CD14-positive monocyte (primary cell): ENCODE measurements at regions not wholly inside any gene's neighbourhood (a gene's known extent, or its start where the extent isn't known, plus 50 kb on each side); places are given as distances from the start of the nearest gene placed in this dataset.

Experiments used
- DNase-seq, 3 donors: peaks; one replicate each; pipeline ENCODE4 v3.0.0-alpha.2; 2011 to 2022
- H2AFZ ChIP-seq: 2 replicates; pipeline ENCODE4 v1.6.0; 2012; ENCODE audit warnings: mild to moderate bottlenecking, low read depth, low read length, inconsistent platforms; ENCODE audit not compliant: insufficient read depth, poor library complexity, severe bottlenecking
- H3K27ac ChIP-seq, 2 donors: 1 replicate in 1 of 2; 2 replicates in 1 of 2; pipeline ENCODE4 v1.5.1; 2012 to 2013; ENCODE audit warnings: low read length in 2 of 2, control low read depth in 1 of 2, inconsistent platforms in 1 of 2, low read depth in 1 of 2, mild to moderate bottlenecking in 1 of 2
- H3K27me3 ChIP-seq, 2 donors: one replicate each; pipeline versions ENCODE4 v1.6.0 to v1.6.1; 2011 to 2013; ENCODE audit warnings: low read length in 2 of 2; ENCODE audit not compliant: control insufficient read depth in 2 of 2, insufficient read depth in 2 of 2
- H3K36me3 ChIP-seq, 2 donors: replicated peaks in 1 of 2; 1 replicate in 1 of 2; 2 replicates in 1 of 2; pipeline versions ENCODE4 v1.5.1 to v1.6.1; 2012 to 2013; ENCODE audit warnings: low read length in 2 of 2, control low read depth in 1 of 2, inconsistent platforms in 1 of 2, mild to moderate bottlenecking in 1 of 2; ENCODE audit not compliant: insufficient read depth in 2 of 2, control insufficient read depth in 1 of 2
- H3K4me1 ChIP-seq, 2 donors: 1 replicate in 1 of 2; 2 replicates in 1 of 2; pipeline versions ENCODE4 v1.5.1 to v1.6.1; 2012 to 2013; ENCODE audit warnings: low read length in 2 of 2, control low read depth in 1 of 2, inconsistent platforms in 1 of 2, mild to moderate bottlenecking in 1 of 2, moderate library complexity in 1 of 2; ENCODE audit not compliant: insufficient read depth in 2 of 2, control insufficient read depth in 1 of 2
- H3K4me2 ChIP-seq: replicated peaks from 2 replicates; pipeline ENCODE3; 2012; ENCODE audit warnings: low read length, moderate library complexity, mild to moderate bottlenecking; ENCODE audit not compliant: poor library complexity, severe bottlenecking; ENCODE audit errors: extremely low read depth
- H3K4me3 ChIP-seq, 3 experiments: fragments of 200-600 bp in 1 of 3; sonication (generic) in 1 of 3; replicated peaks in 1 of 3; 1 replicate in 2 of 3; 2 replicates in 1 of 3; pipeline ENCODE4 v1.5.1; 2011 to 2013; ENCODE audit warnings: low read length in 3 of 3, mild to moderate bottlenecking in 3 of 3, control low read depth in 2 of 3, low read depth in 2 of 3, inconsistent platforms in 1 of 3, moderate library complexity in 1 of 3
- H3K79me2 ChIP-seq: 2 replicates; pipeline ENCODE4 v1.6.0; 2012; ENCODE audit warnings: mild to moderate bottlenecking, control low read depth, inconsistent platforms, low read length, moderate library complexity; ENCODE audit not compliant: insufficient read depth
- H3K9ac ChIP-seq: 2 replicates; pipeline ENCODE4 v1.6.0; 2017; ENCODE audit warnings: low read length, mild to moderate bottlenecking; ENCODE audit not compliant: insufficient read depth, poor library complexity, severe bottlenecking
- H3K9me3 ChIP-seq, 2 donors: replicated peaks in 1 of 2; 1 replicate in 1 of 2; 2 replicates in 1 of 2; pipeline versions ENCODE4 v1.5.1 to v1.6.1; 2012 to 2013; ENCODE audit warnings: low read length in 2 of 2, control low read depth in 1 of 2; ENCODE audit not compliant: control insufficient read depth in 1 of 2, insufficient read depth in 1 of 2
- H4K20me1 ChIP-seq: 2 replicates; pipeline ENCODE4 v1.6.0; 2012; ENCODE audit warnings: mild to moderate bottlenecking, low read length, control low read depth, moderate library complexity; ENCODE audit not compliant: insufficient read depth
- H3K27ac Mint-ChIP-seq, 7 donors: one replicate each; pipeline ENCODE4 v1.8.0; 2020; ENCODE audit warnings: mild to moderate bottlenecking in 7 of 7, mixed read lengths in 7 of 7, moderate library complexity in 6 of 7, inconsistent platforms in 2 of 7
- H3K27me3 Mint-ChIP-seq, 3 donors: one replicate each; pipeline ENCODE4 v1.8.0; 2021 to 2022; ENCODE audit warnings: low read depth in 3 of 3, mild to moderate bottlenecking in 3 of 3, mixed read lengths in 3 of 3, moderate library complexity in 3 of 3, inconsistent platforms in 1 of 3
- H3K36me3 Mint-ChIP-seq, 2 donors: one replicate each; pipeline ENCODE4 v1.8.0; 2020; ENCODE audit warnings: mixed read lengths in 2 of 2, inconsistent platforms in 1 of 2, mild to moderate bottlenecking in 1 of 2
- H3K4me1 Mint-ChIP-seq: one replicate; pipeline ENCODE4 v1.8.0; 2020; ENCODE audit warnings: mild to moderate bottlenecking, mixed read lengths
- H3K4me3 Mint-ChIP-seq, 2 donors: one replicate each; pipeline ENCODE4 v1.8.0; 2020; ENCODE audit warnings: mild to moderate bottlenecking in 2 of 2, mixed read lengths in 2 of 2, moderate library complexity in 1 of 2
- H3K9me3 Mint-ChIP-seq, 7 donors: one replicate each; pipeline ENCODE4 v1.8.0; 2020 to 2022; ENCODE audit warnings: mixed read lengths in 7 of 7, mild to moderate bottlenecking in 6 of 7, moderate library complexity in 6 of 7, inconsistent platforms in 2 of 7
- CTCF ChIP-seq: fragments of 200-600 bp; IDR thresholded peaks from one replicate; pipeline ENCODE4 v1.8.0; 2022; ENCODE audit warnings: antibody characterized with exemption, mild to moderate bottlenecking
- WGBS: methylation state at CpG from one replicate; pipeline ENCODE4 v1.1.5; 2013; ENCODE audit warnings: missing lambda C conversion rate; ENCODE audit not compliant: insufficient coverage; 5-methylcytosine and 5-hydroxymethylcytosine counted together
- intact Hi-C, 2 donors: fragments of 100-400 bp; cut with micrococcal nuclease; formaldehyde crosslinking; loops; one replicate each; pipeline versions ENCODE4 v1.15.0 to v1.15.1; 2023

GRCh38 chr12:63042646-63043045 lies 107.7 kb upstream of the PPM1H start:
- intact Hi-C loops = no loop called here
- H3K36me3 ChIP-seq = no peaks in the 10 kb centered on the region
- no peak for DNase-seq
- no peak overlapping the region for H2AFZ ChIP-seq
- Mint-ChIP-seq H3K27me3 (no peaks in the 10 kb centered on the region), H3K9me3 (peaks cover 0 to under 1% (median 0%) of the 10 kb centered on the region in 7 donors), H3K4me1 (no peaks in the 10 kb centered on the region), H3K4me3 (no peak overlapping the region), H3K27ac (no peak overlapping the region), H3K36me3 (no peaks in the 10 kb centered on the region)
- H3K4me2 ChIP-seq = no peak overlapping the region
- no CpG with 5 or more reads among the region's 1 CpG for WGBS
- H3K4me3 ChIP-seq = no peak overlapping the region
- TF ChIP-seq CTCF = no peak
- no peak overlapping the region for H3K9ac ChIP-seq
- H3K27me3 ChIP-seq = no peaks in the 10 kb centered on the region
- no peaks in the 10 kb centered on the region for H3K9me3 ChIP-seq
- no peaks in the 10 kb centered on the region for H3K79me2 ChIP-seq
- no peak overlapping the region for H3K27ac ChIP-seq
- no peaks in the 10 kb centered on the region for H4K20me1 ChIP-seq
- no peaks in the 10 kb centered on the region for H3K4me1 ChIP-seq

GRCh38 chr12:63041601-63042000 lies 106.7 kb upstream of the PPM1H start:
- no peak overlapping the region for H3K4me3 ChIP-seq
- no peak overlapping the region for H3K27ac Mint-ChIP-seq
- no peaks in the 10 kb centered on the region for H3K79me2 ChIP-seq
- no peaks in the 10 kb centered on the region for H3K27me3 Mint-ChIP-seq
- no peak for DNase-seq
- no peaks in the 10 kb centered on the region for H3K36me3 ChIP-seq
- H3K27ac ChIP-seq = no peak overlapping the region
- H3K4me1 Mint-ChIP-seq = no peaks in the 10 kb centered on the region
- no peak overlapping the region for H3K9ac ChIP-seq
- no CpG with 5 or more reads among the region's 1 CpG for WGBS
- no peaks in the 10 kb centered on the region for H3K27me3 ChIP-seq
- no peak overlapping the region for H3K4me3 Mint-ChIP-seq
- H3K36me3 Mint-ChIP-seq = no peaks in the 10 kb centered on the region
- no peak for TF ChIP-seq CTCF
- H3K9me3 ChIP-seq = no peaks in the 10 kb centered on the region
- H3K9me3 Mint-ChIP-seq = no peaks in the 10 kb centered on the region
- H3K4me2 ChIP-seq = no peak overlapping the region
- H4K20me1 ChIP-seq = no peaks in the 10 kb centered on the region
- intact Hi-C loops = no loop called here
- H3K4me1 ChIP-seq = no peaks in the 10 kb centered on the region
- no peak overlapping the region for H2AFZ ChIP-seq
